B cell (primary cell): ENCODE measurements at regions not wholly inside any gene's neighbourhood (a gene's known extent, or its start where the extent isn't known, plus 50 kb on each side); places are given as distances from the start of the nearest gene placed in this dataset.

ENCODE experiments used
- CTCF ChIP-seq: fragments of 200-600 bp; IDR thresholded peaks from one replicate; pipeline ENCODE4 v1.8.0; 2022; ENCODE audit warnings: antibody characterized with exemption, mild to moderate bottlenecking
- EZH2 ChIP-seq: IDR thresholded peaks from 2 replicates; pipeline ENCODE4 v1.6.1; 2012; ENCODE audit warnings: borderline replicate concordance, low read depth, mild to moderate bottlenecking, moderate library complexity, low read length; ENCODE audit not compliant: insufficient read depth, poor library complexity, severe bottlenecking

GRCh38 chr5:156274453-156274852, 52.5 kb upstream of the SGCD start:
- TF ChIP-seq CTCF (no peak), EZH2 (no peak)
